ENCODE measurements at regions not wholly inside any gene's neighbourhood (a gene's known extent, or its start where the extent isn't known, plus 50 kb on each side); places are given as distances from the start of the nearest gene placed in this dataset.
"Not testable (repeated sequence)": the region's sequence is repeated elsewhere in the genome, so short reads cannot be mapped to it uniquely, and the experiment has no call there.

GRCh38 chr6:51199105-51199552 lies 380.5 kb downstream of the TFAP2B start:
- Histone ChIP-seq H3K9me3 (replicated peaks; ENCODE audit: insufficient read depth, low read length) (no peaks in the 10 kb centered on the region), H3K9me2 (replicated peaks; ENCODE audit: insufficient read depth, low read length) (no peaks in the 10 kb centered on the region), H3K79me2 (ENCODE audit: low read length) (no peaks in the 10 kb centered on the region), H3K4me1 (ENCODE audit: low read length) (no peaks in the 10 kb centered on the region), H3K27ac (ENCODE audit: low read length) (no peak overlapping the region), H3K27me3 (replicated peaks; ENCODE audit: insufficient read depth, low read length) (no peaks in the 10 kb centered on the region), H3K9ac (ENCODE audit: low read length) (no peak overlapping the region), H3F3A (ENCODE audit: insufficient read depth, low read length) (no peaks in the 10 kb centered on the region), H2AFZ (ENCODE audit: low read length) (no peak overlapping the region), H3K36me3 (replicated peaks; ENCODE audit: insufficient read depth, low read length) (no peaks in the 10 kb centered on the region), H3K4me2 (ENCODE audit: low read depth, low read length) (no peak overlapping the region), H4K20me1 (ENCODE audit: insufficient read depth, low read length) (no peaks in the 10 kb centered on the region), H3K4me3 (ENCODE audit: low read length) (no peak overlapping the region)
- TF ChIP-seq CTCF (IDR thresholded peaks at IDR 0.05; ENCODE audit: low read length), result no peak
- TF ChIP-seq EZH2 (optimal IDR thresholded peaks at IDR 0.05; ENCODE audit: low read depth, low read length), result no peak
- TF ChIP-seq EZH2phosphoT487 (IDR thresholded peaks at IDR 0.05; ENCODE audit: low read length), result no peak
- DNase-seq, result no peak

GRCh38 chr6:51199733-51200260 lies 381.1 kb downstream of the TFAP2B start:
- Histone ChIP-seq H2AFZ (ENCODE audit: low read length) (no peak overlapping the region), H4K20me1 (ENCODE audit: insufficient read depth, low read length) (no peaks in the 10 kb centered on the region), H3K27ac (ENCODE audit: low read length) (no peak overlapping the region), H3K9me2 (replicated peaks; ENCODE audit: insufficient read depth, low read length) (no peaks in the 10 kb centered on the region), H3K4me1 (ENCODE audit: low read length) (no peaks in the 10 kb centered on the region), H3K27me3 (replicated peaks; ENCODE audit: insufficient read depth, low read length) (no peaks in the 10 kb centered on the region), H3F3A (ENCODE audit: insufficient read depth, low read length) (no peaks in the 10 kb centered on the region), H3K36me3 (replicated peaks; ENCODE audit: insufficient read depth, low read length) (no peaks in the 10 kb centered on the region), H3K79me2 (ENCODE audit: low read length) (no peaks in the 10 kb centered on the region), H3K4me3 (ENCODE audit: low read length) (no peak overlapping the region), H3K4me2 (ENCODE audit: low read depth, low read length) (no peak overlapping the region), H3K9ac (ENCODE audit: low read length) (no peak overlapping the region), H3K9me3 (replicated peaks; ENCODE audit: insufficient read depth, low read length) (no peaks in the 10 kb centered on the region)
- TF ChIP-seq EZH2 (optimal IDR thresholded peaks at IDR 0.05; ENCODE audit: low read depth, low read length) (no peak), CTCF (IDR thresholded peaks at IDR 0.05; ENCODE audit: low read length) (no peak), EZH2phosphoT487 (IDR thresholded peaks at IDR 0.05; ENCODE audit: low read length) (no peak)
- no peak for DNase-seq

- no peaks in the 10 kb centered on the region for H3K9me2 ChIP-seq (replicated peaks; ENCODE audit: insufficient read depth, low read length)
Measured at GRCh38 chr6:51200676-51201075, 382.0 kb downstream of the TFAP2B start.

GRCh38 chr6:51202653-51203052 lies 384.0 kb downstream of the TFAP2B start:
- H3K36me3 ChIP-seq (replicated peaks; ENCODE audit: insufficient read depth, low read length); H3K9ac ChIP-seq (ENCODE audit: low read length); H3K27ac ChIP-seq (ENCODE audit: low read length); H4K20me1 ChIP-seq (ENCODE audit: insufficient read depth, low read length); H3K9me2 ChIP-seq (replicated peaks; ENCODE audit: insufficient read depth, low read length); H3K79me2 ChIP-seq (ENCODE audit: low read length); H3F3A ChIP-seq (ENCODE audit: insufficient read depth, low read length); H2AFZ ChIP-seq (ENCODE audit: low read length); H3K4me3 ChIP-seq (ENCODE audit: low read length); DNase-seq; H3K4me2 ChIP-seq (ENCODE audit: low read depth, low read length); H3K27me3 ChIP-seq (replicated peaks; ENCODE audit: insufficient read depth, low read length); H3K9me3 ChIP-seq (replicated peaks; ENCODE audit: insufficient read depth, low read length); H3K4me1 ChIP-seq (ENCODE audit: low read length): not testable (repeated sequence)

More at GRCh38 chr6:51200676-51201075, 382.0 kb downstream of the TFAP2B start:
- Histone ChIP-seq H3K4me2 (ENCODE audit: low read depth, low read length) (no peak overlapping the region), H2AFZ (ENCODE audit: low read length) (no peak overlapping the region), H4K20me1 (ENCODE audit: insufficient read depth, low read length) (no peaks in the 10 kb centered on the region), H3K4me1 (ENCODE audit: low read length) (no peaks in the 10 kb centered on the region), H3K9me3 (replicated peaks; ENCODE audit: insufficient read depth, low read length) (no peaks in the 10 kb centered on the region), H3K27ac (ENCODE audit: low read length) (no peak overlapping the region), H3K27me3 (replicated peaks; ENCODE audit: insufficient read depth, low read length) (no peaks in the 10 kb centered on the region), H3K4me3 (ENCODE audit: low read length) (no peak overlapping the region), H3K79me2 (ENCODE audit: low read length) (no peaks in the 10 kb centered on the region), H3K9ac (ENCODE audit: low read length) (no peak overlapping the region), H3F3A (ENCODE audit: insufficient read depth, low read length) (no peaks in the 10 kb centered on the region), H3K36me3 (replicated peaks; ENCODE audit: insufficient read depth, low read length) (no peaks in the 10 kb centered on the region)
- no peak for DNase-seq
- TF ChIP-seq EZH2phosphoT487 (IDR thresholded peaks at IDR 0.05; ENCODE audit: low read length), result no peak
- TF ChIP-seq EZH2 (optimal IDR thresholded peaks at IDR 0.05; ENCODE audit: low read depth, low read length), result no peak
- no peak for TF ChIP-seq CTCF (IDR thresholded peaks at IDR 0.05; ENCODE audit: low read length)
